ENCODE measurements at regions not wholly inside any gene's neighbourhood (a gene's known extent, or its start where the extent isn't known, plus 50 kb on each side); places are given as distances from the start of the nearest gene placed in this dataset.

- peak in 1 of 2 donors; percentile 5 for DNase-seq (ENCODE audit: low read depth in 2 of 2)
Observed at GRCh38 chr2:121128741-121129659, 156.0 kb downstream of the TFCP2L1 start.

GRCh38 chr2:121129692-121130091, 155.3 kb downstream of the TFCP2L1 start:
- no peak for DNase-seq (ENCODE audit: low read depth in 2 of 2)

- no peak for DNase-seq (ENCODE audit: low read depth in 2 of 2)
Observed at GRCh38 chr2:121130301-121130850, 154.6 kb downstream of the TFCP2L1 start.

- no peak for DNase-seq (ENCODE audit: low read depth in 2 of 2)
Observed at GRCh38 chr2:121131375-121131774, 153.6 kb downstream of the TFCP2L1 start.

- no peak for DNase-seq (ENCODE audit: low read depth in 2 of 2)
Observed at GRCh38 chr2:121132054-121132761, 152.8 kb downstream of the TFCP2L1 start.

- DNase-seq (ENCODE audit: low read depth in 2 of 2) = no peak
Observed at GRCh38 chr2:121132762-121133107, 152.3 kb downstream of the TFCP2L1 start.

GRCh38 chr2:121133551-121134319, 151.3 kb downstream of the TFCP2L1 start:
- DNase-seq (ENCODE audit: low read depth in 2 of 2) = no peak

- DNase-seq (ENCODE audit: low read depth in 2 of 2) = no peak
Observed at GRCh38 chr2:121134728-121135127, 150.3 kb downstream of the TFCP2L1 start.

- no peak for DNase-seq (ENCODE audit: low read depth in 2 of 2)
Observed at GRCh38 chr2:121135168-121135853, 149.7 kb downstream of the TFCP2L1 start.

GRCh38 chr2:121136323-121136722, 148.7 kb downstream of the TFCP2L1 start:
- DNase-seq (ENCODE audit: low read depth in 2 of 2) = no peak

GRCh38 chr2:121137571-121137970, 147.4 kb downstream of the TFCP2L1 start:
- DNase-seq (ENCODE audit: low read depth in 2 of 2) = no peak

- DNase-seq (ENCODE audit: low read depth in 2 of 2) = no peak
Observed at GRCh38 chr2:121140734-121141133, 144.3 kb downstream of the TFCP2L1 start.

GRCh38 chr2:121142452-121142851, 142.6 kb downstream of the TFCP2L1 start:
- no peak for DNase-seq (ENCODE audit: low read depth in 2 of 2)

- no peak for DNase-seq (ENCODE audit: low read depth in 2 of 2)
Observed at GRCh38 chr2:121144111-121144510, 140.9 kb downstream of the TFCP2L1 start.

- no peak for DNase-seq (ENCODE audit: low read depth in 2 of 2)
Observed at GRCh38 chr2:121146630-121147029, 138.4 kb downstream of the TFCP2L1 start.

GRCh38 chr2:121147766-121148165, 137.2 kb downstream of the TFCP2L1 start:
- DNase-seq (ENCODE audit: low read depth in 2 of 2) = no peak

GRCh38 chr2:121148481-121148880, 136.5 kb downstream of the TFCP2L1 start:
- DNase-seq (ENCODE audit: low read depth in 2 of 2) = no peak

- DNase-seq (ENCODE audit: low read depth in 2 of 2) = no peak
Observed at GRCh38 chr2:121149384-121149783, 135.6 kb downstream of the TFCP2L1 start.

GRCh38 chr2:121150126-121150525, 134.9 kb downstream of the TFCP2L1 start:
- no peak for DNase-seq (ENCODE audit: low read depth in 2 of 2)

GRCh38 chr2:121150713-121151112, 134.3 kb downstream of the TFCP2L1 start:
- DNase-seq (ENCODE audit: low read depth in 2 of 2) = no peak

Measured in dermis microvascular lymphatic vessel endothelial cell (primary cell).